HL-60/S4 treated with retinoic acid at 250 ng/mL for 4 days and 3 days (cell line): ENCODE measurements at regions not wholly inside any gene's neighbourhood (a gene's known extent, or its start where the extent isn't known, plus 50 kb on each side); places are given as distances from the start of the nearest gene placed in this dataset.

Source experiments
- in situ Hi-C: fragments of 300-500 bp; cut with MboI; formaldehyde crosslinking; loops from 2 replicates; pipeline ENCODE4 v1.7.0; 2022; ENCODE audit warnings: low sequenced_read_pairs

DNA sequence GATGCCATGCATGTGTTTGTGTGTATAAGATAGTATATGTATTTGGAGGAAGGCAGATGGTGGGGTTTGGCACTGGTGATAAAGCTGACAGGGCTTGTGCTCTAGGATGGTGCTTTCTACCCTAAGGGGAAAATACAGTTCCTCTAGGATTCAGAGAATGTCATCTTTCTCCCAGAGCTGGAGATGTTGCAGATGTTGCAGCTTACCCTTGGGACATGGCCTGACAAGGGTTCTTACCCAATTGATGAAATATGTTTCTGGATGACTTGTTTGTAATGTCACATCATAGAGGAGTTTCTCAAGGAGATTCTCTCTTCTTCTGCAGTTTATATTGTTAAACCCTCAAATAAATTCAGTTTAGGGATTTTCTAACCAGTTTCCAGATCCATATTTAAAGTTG lies 52.5 kb upstream of the PITX2 start:
- in situ Hi-C loops: no loop called here

DNA sequence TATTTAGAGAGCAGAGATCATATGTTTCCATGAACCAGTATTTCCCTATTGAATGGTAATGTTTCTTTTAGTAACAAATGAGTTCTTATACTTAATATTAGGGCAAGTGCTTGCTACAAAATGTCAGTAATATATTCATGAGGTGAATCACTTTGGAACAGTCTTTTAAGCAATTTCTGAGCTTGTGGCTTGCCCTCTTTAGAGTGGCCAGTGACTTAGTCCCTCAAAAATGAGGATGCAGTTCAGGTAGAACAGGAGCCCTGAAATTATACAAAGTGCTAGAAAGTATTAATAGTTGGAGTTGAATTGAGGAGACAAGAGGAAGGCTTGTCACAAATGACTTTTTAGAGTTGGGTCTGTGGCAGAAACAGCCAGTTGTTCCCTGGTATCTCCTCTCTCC lies 53.4 kb upstream of the PITX2 start:
- in situ Hi-C loops: no loop called here

DNA sequence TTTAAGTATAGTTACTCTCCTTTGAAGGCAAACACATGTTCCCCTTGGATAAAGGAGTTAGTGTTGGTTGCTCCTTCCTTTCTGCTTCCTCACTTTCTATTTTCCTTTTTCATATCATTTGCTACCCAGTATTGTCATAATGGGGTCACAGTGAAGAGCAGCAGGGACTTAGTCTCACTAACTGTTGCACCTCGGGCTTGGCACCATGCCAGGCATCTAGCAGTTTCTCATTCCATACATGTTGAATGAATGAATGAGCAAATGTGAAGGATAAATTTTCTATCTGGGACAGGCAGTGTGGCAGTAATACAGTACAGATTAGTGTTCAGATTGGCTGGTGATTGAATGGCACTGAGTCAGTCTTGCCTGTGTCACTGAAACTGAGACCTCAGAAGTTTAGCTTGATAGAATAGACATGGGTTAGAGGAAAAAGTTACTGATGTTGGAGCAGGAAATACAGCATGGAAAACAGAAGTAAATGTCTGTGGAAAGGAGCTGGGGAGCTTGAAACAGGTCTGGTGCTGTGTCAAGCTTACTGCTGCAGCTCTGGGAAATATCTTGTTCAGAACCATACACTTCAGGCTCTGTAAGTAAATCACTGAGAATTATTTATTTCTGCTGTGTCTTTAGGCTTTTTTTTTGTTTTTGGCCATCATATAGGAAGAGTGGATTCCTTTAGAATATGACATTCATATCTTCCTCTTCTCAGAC lies 55.8 kb upstream of the PITX2 start:
- in situ Hi-C loops: no loop called here

DNA sequence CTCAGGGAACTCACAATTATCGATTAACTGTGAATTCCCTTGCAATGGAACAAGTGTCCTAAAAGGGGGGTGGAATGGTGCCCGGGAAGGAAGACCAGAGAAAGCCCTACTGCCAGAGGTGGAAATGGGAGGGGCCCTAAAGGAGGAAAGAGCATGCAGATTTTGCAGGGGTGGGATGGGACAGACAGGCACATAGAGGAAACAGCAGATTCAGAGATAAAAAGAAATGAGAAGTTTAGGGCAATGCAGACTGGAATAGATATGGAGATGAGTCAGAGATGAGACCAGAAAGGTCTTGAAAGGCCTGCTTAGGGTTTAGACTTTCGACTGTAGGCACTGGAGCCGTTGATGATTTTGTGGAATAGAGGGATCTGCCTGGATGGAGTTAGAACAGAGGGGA lies 57.4 kb upstream of the PITX2 start:
- in situ Hi-C loops: no loop called here

DNA sequence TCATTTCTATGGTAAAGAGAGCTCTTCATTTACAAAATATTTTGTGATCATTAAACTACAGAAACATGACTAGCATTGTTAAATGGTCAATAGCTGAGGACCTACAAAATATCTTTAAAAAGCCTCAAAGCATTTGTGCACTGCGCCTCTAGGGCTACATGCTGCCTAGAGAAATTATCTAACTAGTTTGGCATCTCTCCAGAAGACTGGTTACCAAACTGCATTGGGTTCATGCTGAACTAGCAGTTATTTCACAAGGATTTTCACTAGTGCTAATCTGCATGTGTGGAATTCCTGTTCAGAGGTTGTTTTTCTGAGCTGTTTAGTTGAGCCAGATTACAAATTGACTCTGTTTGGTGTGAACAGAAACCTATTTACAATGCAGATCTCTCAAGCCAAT lies 58.5 kb upstream of the PITX2 start:
- in situ Hi-C loops: no loop called here

DNA sequence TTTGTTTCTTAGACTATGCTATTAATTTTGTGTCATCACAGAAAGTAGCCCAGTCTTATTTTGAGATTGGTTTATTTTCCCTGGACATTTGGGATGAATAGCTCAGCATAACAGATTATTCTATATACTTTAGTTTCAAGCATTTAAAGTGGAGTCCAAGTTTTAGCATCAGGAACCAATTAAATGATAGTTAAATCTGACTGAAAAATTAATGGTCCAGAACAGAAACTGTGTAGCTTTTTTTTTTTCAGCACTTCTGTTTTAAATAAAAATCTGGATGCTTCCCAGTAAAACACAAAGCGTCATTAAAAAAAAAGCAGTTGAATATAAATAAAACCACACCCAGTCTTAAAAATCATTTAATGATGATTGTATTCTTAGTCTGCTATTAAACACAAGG lies 59.4 kb upstream of the PITX2 start:
- in situ Hi-C loops: no loop called here

DNA sequence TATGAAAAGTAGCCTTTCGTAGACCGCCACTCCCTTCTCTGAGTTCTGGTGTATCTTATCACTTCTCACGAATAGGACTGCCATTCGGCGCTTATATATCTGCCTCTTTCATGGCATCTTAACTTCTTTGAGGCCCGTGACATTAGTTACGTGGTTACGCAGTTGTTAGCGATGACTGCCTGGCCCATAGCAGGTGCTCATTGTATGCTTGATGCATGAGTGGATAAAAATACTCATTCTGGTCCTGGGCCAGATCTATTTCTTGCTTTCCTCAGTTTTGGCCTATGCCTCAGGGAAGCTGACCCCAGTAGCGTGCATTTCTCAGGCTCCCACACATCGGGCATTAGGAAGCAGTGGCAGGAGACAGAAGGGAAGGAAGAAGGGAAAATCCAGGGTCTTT lies 60.7 kb upstream of the PITX2 start:
- in situ Hi-C loops: no loop called here

DNA sequence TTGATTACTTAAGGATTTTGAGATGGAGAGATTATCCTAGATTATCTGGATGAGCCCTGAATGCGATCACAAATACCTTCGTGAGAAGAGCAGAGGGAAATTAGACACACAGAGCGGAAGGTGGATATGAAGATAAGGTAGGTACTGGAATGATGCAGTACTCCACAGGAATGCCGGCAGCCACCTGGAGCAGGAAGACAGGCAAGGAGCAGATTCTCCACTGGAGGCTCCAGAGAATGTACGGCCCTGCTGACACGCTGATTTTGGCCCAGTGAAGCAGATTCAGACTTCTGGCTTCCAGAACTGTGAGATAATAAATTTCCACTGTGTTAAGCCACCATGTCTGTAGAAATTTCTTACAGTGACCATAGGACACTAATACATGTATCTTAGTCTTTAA lies 79.4 kb upstream of the PITX2 start:
- in situ Hi-C loops: no loop called here

GRCh38 chr4:110704748-110705439 lies 82.0 kb upstream of the PITX2 start:
- in situ Hi-C loops: no loop called here

DNA sequence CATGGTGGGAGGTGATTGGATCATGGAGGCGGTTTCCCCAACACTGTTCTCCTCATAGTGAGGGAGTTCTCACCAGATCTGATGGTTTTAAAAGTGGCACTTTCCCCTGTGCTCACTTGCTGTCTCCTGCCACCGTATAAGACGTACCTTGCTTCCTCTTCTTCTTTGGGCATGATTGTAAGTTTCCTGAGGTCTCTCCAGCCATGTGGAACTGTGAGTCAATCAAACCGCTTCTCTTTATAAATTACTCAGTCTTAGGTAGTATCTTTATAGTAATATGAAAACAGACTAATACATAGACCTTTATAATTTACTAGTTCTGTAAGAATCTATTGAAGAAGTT lies 82.5 kb upstream of the PITX2 start:
- in situ Hi-C loops: no loop called here

DNA sequence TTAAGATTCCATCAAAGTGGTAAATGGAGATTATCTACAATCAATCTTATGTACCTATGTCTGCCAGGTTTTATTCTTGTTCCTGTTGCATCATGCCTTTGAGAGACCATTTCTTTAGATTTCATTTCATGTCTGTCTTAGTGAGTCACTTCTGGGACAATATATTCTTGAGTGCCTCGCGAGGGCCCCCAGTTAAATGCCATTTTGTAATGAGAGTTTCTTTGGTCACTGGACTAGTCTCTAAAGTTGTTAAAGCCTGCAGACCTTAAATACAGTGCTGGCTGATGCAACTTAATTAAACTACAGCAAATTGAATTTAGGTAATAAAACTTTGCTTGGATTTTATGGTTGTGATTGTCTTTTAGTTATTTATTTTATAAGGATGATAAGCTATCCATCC lies 87.2 kb upstream of the PITX2 start:
- in situ Hi-C loops: no loop called here

DNA sequence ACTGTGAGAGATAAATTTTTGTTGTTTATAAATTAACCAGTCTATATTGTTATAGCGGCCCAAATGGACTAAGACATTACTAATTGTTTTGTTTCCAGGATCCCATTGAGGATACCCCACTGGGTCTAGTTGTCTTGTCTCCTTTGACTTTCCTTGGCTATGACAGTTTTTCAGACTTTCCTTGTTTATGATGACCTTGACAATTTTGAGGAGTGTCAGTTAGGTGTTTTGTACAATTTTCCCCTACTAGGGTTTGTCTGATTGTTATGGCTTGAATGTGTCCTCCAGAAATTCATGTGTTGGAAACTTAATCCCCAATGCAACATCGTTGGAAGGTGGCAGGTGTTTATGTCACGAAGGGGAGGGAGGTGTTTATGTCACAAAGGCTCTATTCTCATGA lies 89.6 kb upstream of the PITX2 start:
- in situ Hi-C loops: no loop called here

GRCh38 chr4:110730318-110730717 lies 107.4 kb upstream of the PITX2 start:
- in situ Hi-C loops: no loop called here

- in situ Hi-C loops: no loop called here
Observed at GRCh38 chr4:110733901-110734300, 111.0 kb upstream of the PITX2 start.

GRCh38 chr4:110735686-110736085 lies 112.8 kb upstream of the PITX2 start:
- in situ Hi-C loops: no loop called here

GRCh38 chr4:110737931-110738330 lies 115.1 kb upstream of the PITX2 start:
- in situ Hi-C loops: no loop called here

DNA sequence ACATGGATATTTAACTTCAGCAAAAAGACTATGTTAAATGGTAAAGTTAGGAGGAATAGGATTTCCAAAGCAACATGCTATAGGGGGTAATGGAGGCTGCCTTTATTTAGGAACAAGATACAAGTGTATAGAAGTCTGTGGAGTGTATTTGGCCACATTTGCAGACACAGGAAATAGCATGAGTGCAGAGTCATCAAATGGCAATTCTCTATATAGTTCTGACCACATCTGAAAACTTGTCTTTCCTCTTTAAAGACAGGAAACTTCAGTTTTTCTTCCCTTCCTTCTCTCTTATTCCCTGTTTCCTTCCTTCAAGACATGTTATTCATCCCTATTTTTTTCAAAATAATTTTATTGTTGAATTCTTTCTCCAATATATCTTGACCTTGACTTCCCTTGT lies 119.3 kb upstream of the PITX2 start:
- in situ Hi-C loops: no loop called here

DNA sequence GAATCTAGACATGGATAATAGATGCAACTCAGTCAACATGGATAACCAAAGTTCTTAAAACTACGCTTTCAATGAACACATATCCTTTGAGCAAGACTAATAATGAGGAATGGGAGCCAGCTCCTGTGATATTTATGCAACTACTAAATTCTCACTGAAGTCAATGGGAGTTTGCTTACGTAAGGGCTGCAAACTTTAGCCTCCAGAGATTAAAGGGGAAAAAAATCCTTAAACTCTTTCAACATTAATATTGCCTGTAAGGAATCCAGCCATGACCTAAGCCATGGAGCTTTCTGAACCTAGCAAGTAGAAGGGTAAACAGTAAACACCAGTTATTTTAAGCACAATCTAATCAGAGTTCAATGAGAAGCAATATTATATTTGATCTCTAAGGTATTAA lies 125.2 kb upstream of the PITX2 start:
- in situ Hi-C loops: no loop called here

- in situ Hi-C loops: no loop called here
Observed at GRCh38 chr4:110751183-110751582, 128.3 kb upstream of the PITX2 start.

DNA sequence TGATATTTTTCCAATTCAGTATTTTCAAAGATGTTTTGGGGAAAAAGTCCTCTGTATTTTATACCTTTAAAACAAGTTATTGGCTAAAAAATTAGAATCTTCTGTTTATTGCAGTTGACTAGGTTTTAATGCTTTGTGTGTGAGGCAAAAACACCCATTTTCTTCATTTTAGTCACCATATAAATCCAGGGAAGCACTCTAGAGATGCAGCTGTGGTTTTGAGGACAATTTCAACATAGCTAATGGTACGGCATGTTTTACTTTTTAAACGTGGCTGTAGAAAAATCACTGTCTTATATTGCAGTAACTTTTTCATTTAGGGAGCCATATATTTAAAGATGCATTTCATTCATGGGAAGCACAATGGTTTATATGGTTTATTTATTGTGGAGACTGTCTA lies 129.1 kb upstream of the PITX2 start:
- in situ Hi-C loops: no loop called here

DNA sequence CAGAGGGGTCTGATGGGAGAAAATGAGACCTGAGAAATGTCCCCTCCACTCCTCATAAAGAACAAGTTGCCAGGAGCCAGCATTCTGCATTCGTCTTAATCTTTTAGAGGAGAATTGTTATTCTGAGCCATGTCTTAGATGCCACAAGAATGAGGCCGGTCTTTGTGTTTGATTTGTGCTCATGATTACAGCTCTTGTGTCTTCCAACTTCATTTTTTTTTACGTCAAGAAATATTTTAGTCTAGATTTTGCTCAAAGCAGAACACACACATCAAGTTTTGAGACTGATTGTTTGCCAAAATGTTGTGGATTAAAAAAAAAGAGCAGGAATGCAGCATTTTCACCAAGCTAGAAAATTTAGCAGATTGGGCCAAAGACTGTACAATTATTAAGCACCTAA lies 130.6 kb upstream of the PITX2 start:
- in situ Hi-C loops: no loop called here

GRCh38 chr4:110754716-110755115 lies 131.8 kb upstream of the PITX2 start:
- in situ Hi-C loops: no loop called here

GRCh38 chr4:110769578-110769977 lies 146.7 kb upstream of the PITX2 start:
- in situ Hi-C loops: no loop called here
